Right atrium auricular region (tissue), 2 donors: ENCODE measurements at regions not wholly inside any gene's neighbourhood (a gene's known extent, or its start where the extent isn't known, plus 50 kb on each side); places are given as distances from the start of the nearest gene placed in this dataset.

Experiments
- DNase-seq: peaks from one replicate; pipeline ENCODE4 v3.0.0-alpha.2; 2019; ENCODE audit warnings: low spot score
- H3K27ac ChIP-seq, 2 donors: fragments of 200-600 bp; sonication (generic); 1 replicate in 1 of 2; 2 replicates in 1 of 2; pipeline ENCODE4 v1.5.1; 2016 to 2019
- H3K27me3 ChIP-seq, 2 donors: fragments of 200-600 bp; sonication (generic); one replicate each; pipeline versions ENCODE4 v1.5.1 to v1.6.0; 2017 to 2019
- H3K36me3 ChIP-seq: fragments of 200-600 bp; sonication (generic); one replicate; pipeline ENCODE4 v1.5.1; 2016
- H3K4me1 ChIP-seq, 2 donors: fragments of 200-600 bp; sonication (generic); one replicate each; pipeline versions ENCODE4 v1.5.1 to v1.6.0; 2017 to 2019
- H3K4me3 ChIP-seq, 2 donors: fragments of 200-600 bp; sonication (generic); 1 replicate in 1 of 2; 2 replicates in 1 of 2; pipeline ENCODE4 v1.5.1; 2017 to 2019; ENCODE audit warnings: mild to moderate bottlenecking in 1 of 2, moderate library complexity in 1 of 2
- H3K9me3 ChIP-seq, 2 donors: fragments of 200-600 bp; sonication (generic); one replicate each; pipeline ENCODE4 v1.5.1; 2019
- CTCF ChIP-seq, 2 donors: fragments of 200-600 bp; sonication (generic); IDR thresholded peaks; one replicate each; pipeline ENCODE4 v1.5.1; 2019; ENCODE audit warnings: antibody characterized with exemption in 2 of 2

- H3K4me3 ChIP-seq: no peak overlapping the region
- no peaks in the 10 kb centered on the region for H3K4me1 ChIP-seq
- H3K9me3 ChIP-seq: no peaks in the 10 kb centered on the region
- DNase-seq: no peak
- H3K27me3 ChIP-seq: no peaks in the 10 kb centered on the region
- H3K36me3 ChIP-seq: no peaks in the 10 kb centered on the region
- H3K27ac ChIP-seq: no peak overlapping the region
- no peak for TF ChIP-seq CTCF (IDR thresholded peaks at IDR 0.05)
Observed at GRCh38 chr2:36246320-36246990, 109.1 kb upstream of the CRIM1 start.

GRCh38 chr2:36245651-36246050 is 109.9 kb upstream of the CRIM1 start:
- TF ChIP-seq CTCF (IDR thresholded peaks at IDR 0.05): no peak
- Histone ChIP-seq H3K36me3 (no peaks in the 10 kb centered on the region), H3K9me3 (no peaks in the 10 kb centered on the region), H3K4me1 (no peaks in the 10 kb centered on the region), H3K27me3 (no peaks in the 10 kb centered on the region), H3K27ac (no peak overlapping the region), H3K4me3 (no peak overlapping the region)
- no peak for DNase-seq

GRCh38 chr2:36238106-36238505 is 117.5 kb upstream of the CRIM1 start:
- H3K36me3 ChIP-seq: no peaks in the 10 kb centered on the region
- H3K27ac ChIP-seq: no peak overlapping the region
- TF ChIP-seq CTCF (IDR thresholded peaks at IDR 0.05): no peak
- no peak overlapping the region for H3K4me3 ChIP-seq
- DNase-seq: no peak
- no peaks in the 10 kb centered on the region for H3K27me3 ChIP-seq
- H3K4me1 ChIP-seq: no peaks in the 10 kb centered on the region
- H3K9me3 ChIP-seq: no peaks in the 10 kb centered on the region

GRCh38 chr2:36235882-36236281 is 119.7 kb upstream of the CRIM1 start:
- H3K36me3 ChIP-seq: no peaks in the 10 kb centered on the region
- no peak for DNase-seq
- H3K4me1 ChIP-seq: no peaks in the 10 kb centered on the region
- H3K27ac ChIP-seq: no peak overlapping the region
- TF ChIP-seq CTCF (IDR thresholded peaks at IDR 0.05): no peak
- H3K4me3 ChIP-seq: no peak overlapping the region
- no peaks in the 10 kb centered on the region for H3K27me3 ChIP-seq
- no peaks in the 10 kb centered on the region for H3K9me3 ChIP-seq

- Histone ChIP-seq H3K9me3 (no peaks in the 10 kb centered on the region), H3K36me3 (no peaks in the 10 kb centered on the region)
- no peak for DNase-seq
Observed at GRCh38 chr2:36235426-36235825, 120.2 kb upstream of the CRIM1 start.

More at GRCh38 chr2:36235426-36235825, 120.2 kb upstream of the CRIM1 start:
- no peak overlapping the region for H3K4me3 ChIP-seq
- no peaks in the 10 kb centered on the region for H3K4me1 ChIP-seq
- H3K27me3 ChIP-seq: no peaks in the 10 kb centered on the region
- H3K27ac ChIP-seq: no peak overlapping the region
- TF ChIP-seq CTCF (IDR thresholded peaks at IDR 0.05): no peak
